ENCODE measurements at regions not wholly inside any gene's neighbourhood (a gene's known extent, or its start where the extent isn't known, plus 50 kb on each side); places are given as distances from the start of the nearest gene placed in this dataset.

DNA sequence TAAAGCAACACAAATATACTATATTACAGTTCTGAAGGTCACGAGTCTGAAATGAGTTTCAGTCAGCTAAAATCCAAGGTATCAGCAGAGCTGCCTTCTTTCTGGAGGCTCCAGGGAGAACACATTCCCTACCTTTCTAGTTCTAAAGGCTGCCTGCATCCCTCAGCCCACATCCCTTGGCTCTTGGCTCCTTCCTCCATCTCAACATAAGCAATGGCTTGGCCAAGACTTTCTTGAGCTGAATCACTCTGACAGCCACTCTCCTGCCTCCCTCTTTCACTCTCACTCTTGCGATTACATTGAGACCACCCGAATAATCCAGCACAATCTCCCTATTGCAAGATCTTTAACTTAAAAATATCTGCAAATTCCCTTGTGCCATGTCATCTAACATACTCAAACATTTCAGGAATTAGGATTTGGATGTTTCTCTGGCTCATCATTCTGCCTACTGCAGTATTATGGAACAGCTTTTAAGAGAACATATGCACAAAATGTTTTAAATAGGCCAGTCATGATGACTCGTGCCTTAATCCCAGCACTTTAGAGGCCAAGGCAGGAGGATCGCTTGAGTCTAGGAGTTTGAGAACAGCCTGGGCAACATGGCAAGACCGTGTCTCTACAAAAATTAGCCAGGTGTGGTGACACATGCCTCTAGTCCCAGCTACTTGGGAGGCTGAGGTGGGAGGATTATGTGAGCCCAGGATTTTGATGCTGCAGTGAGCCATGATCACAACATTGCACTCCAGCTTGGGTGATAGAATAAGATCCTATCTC lies 144.2 kb upstream of the VSTM2A start:
- TF ChIP-seq POLR2A (IDR thresholded peaks at IDR 0.05), result no peak
- TF ChIP-seq, protein P1, sequence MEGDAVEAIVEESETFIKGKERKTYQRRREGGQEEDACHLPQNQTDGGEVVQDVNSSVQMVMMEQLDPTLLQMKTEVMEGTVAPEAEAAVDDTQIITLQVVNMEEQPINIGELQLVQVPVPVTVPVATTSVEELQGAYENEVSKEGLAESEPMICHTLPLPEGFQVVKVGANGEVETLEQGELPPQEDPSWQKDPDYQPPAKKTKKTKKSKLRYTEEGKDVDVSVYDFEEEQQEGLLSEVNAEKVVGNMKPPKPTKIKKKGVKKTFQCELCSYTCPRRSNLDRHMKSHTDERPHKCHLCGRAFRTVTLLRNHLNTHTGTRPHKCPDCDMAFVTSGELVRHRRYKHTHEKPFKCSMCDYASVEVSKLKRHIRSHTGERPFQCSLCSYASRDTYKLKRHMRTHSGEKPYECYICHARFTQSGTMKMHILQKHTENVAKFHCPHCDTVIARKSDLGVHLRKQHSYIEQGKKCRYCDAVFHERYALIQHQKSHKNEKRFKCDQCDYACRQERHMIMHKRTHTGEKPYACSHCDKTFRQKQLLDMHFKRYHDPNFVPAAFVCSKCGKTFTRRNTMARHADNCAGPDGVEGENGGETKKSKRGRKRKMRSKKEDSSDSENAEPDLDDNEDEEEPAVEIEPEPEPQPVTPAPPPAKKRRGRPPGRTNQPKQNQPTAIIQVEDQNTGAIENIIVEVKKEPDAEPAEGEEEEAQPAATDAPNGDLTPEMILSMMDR (IDR thresholded peaks at IDR 0.05), result no peak
- no peaks in the 10 kb centered on the region for H3K4me1 ChIP-seq

DNA sequence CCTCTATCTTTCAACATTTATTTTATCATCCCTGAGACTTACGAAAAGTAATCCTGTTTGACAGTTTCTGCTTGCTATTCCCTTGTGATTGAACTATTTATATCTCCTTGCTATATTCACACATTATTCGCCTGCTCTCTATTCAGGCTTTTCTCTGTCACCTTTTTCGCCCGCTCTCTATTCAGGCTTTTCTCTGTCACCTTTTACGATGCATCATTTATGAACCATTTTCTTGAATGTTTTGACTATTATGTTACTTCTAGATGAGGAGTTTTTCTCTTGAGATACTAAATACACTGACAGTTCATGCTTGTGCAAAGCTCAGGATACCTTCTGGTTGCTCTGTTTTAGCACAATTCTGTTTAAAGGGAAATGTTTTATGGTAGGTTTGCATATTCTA lies 143.3 kb upstream of the VSTM2A start:
- TF ChIP-seq, protein P1 (IDR thresholded peaks at IDR 0.05), result no peak
- no peak for TF ChIP-seq POLR2A (IDR thresholded peaks at IDR 0.05)
- Histone ChIP-seq H3K27ac (no peak overlapping the region), H3K4me1 (no peaks in the 10 kb centered on the region), H3K27me3 (no peaks in the 10 kb centered on the region), H3K36me3 (replicated peaks in 1 of 2; ENCODE audit: insufficient read depth in 1 of 2, low read depth in 2 of 2) (no peaks in the 10 kb centered on the region), H3K9me3 (no peaks in the 10 kb centered on the region), H3K4me3 (no peak overlapping the region)
- 69 to 72% methylated on average over 5 of the region's 5 CpGs for WGBS, 2 donors
- intact Hi-C loops (cut with DNase I), result no loop called here
- no peak for ATAC-seq
- no peak for DNase-seq

More for the DNA sequence above, 144.2 kb upstream of the VSTM2A start:
- Histone ChIP-seq H3K9me3 (no peaks in the 10 kb centered on the region), H3K4me3 (no peak overlapping the region), H3K36me3 (replicated peaks in 1 of 2; ENCODE audit: insufficient read depth in 1 of 2, low read depth in 2 of 2) (no peaks in the 10 kb centered on the region), H3K27ac (no peak overlapping the region), H3K27me3 (no peaks in the 10 kb centered on the region)
- ATAC-seq (no peak), DNase-seq (no peak)
- WGBS, 2 donors, result 76 to 78% methylated on average over 6 of the region's 6 CpGs
- intact Hi-C loops (cut with DNase I), result no loop called here

DNA sequence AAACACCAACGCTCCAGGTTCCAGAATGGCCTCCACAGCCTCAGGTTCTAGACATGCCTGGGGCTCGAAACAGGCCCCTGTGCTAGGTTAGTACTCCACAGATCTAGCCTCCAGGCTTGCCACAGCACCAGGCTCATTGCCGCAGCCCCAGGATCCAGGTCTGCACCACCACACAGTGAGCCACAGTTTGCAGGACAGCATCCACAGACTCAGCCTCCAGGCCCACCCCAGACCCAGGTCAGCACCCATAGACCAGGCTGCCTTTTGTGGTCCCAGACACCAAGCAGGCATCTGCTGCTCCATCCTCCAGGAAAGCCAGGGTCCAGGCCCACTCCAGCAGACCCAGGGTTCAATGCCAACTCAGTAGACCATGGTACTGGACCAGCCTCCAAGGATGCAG lies 132.3 kb upstream of the VSTM2A start:
- TF ChIP-seq, protein P1 (IDR thresholded peaks at IDR 0.05), result no peak
- no peak for TF ChIP-seq POLR2A (IDR thresholded peaks at IDR 0.05)
- ATAC-seq, result no peak
- H3K9me3 ChIP-seq, result no peaks in the 10 kb centered on the region
- H3K4me1 ChIP-seq, result no peaks in the 10 kb centered on the region
- WGBS, 2 donors, result 61 to 72% methylated on average over 3 of the region's 3 CpGs
- DNase-seq, result no peak
- no peaks in the 10 kb centered on the region for H3K36me3 ChIP-seq (replicated peaks in 1 of 2; ENCODE audit: insufficient read depth in 1 of 2, low read depth in 2 of 2)
- H3K4me3 ChIP-seq, result no peak overlapping the region
- intact Hi-C loops (cut with DNase I), result no loop called here
- no peak overlapping the region for H3K27ac ChIP-seq
- H3K27me3 ChIP-seq, result no peaks in the 10 kb centered on the region

DNA sequence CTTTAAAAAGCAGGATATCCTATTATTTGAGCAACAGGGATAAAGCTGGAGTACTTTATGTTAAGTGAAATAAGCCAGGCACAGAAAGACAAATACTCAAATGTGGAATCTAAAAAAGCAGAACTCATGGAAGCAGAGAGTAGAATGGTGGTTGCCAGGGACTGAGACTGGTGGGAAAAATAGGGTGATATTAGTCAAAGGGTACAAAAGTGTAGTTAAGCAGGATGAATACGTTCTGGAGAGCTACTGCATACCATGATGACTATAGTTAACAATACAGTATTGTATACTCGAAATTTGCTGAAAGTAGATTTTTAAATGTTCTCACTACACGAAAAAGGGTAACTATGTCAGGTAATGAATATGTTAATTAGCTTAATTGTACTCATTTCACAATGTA lies 125.5 kb upstream of the VSTM2A start:
- Histone ChIP-seq H3K27ac (no peak overlapping the region), H3K4me1 (no peaks in the 10 kb centered on the region), H3K9me3 (no peaks in the 10 kb centered on the region), H3K36me3 (replicated peaks in 1 of 2; ENCODE audit: insufficient read depth in 1 of 2, low read depth in 2 of 2) (no peaks in the 10 kb centered on the region), H3K27me3 (no peaks in the 10 kb centered on the region), H3K4me3 (no peak overlapping the region)
- no peak for TF ChIP-seq POLR2A (IDR thresholded peaks at IDR 0.05)
- TF ChIP-seq, protein P1 (IDR thresholded peaks at IDR 0.05), result no peak
- no peak for DNase-seq
- intact Hi-C loops (cut with DNase I), result no loop called here
- 26 to 31% methylated on average over 3 of the region's 3 CpGs for WGBS, 2 donors
- ATAC-seq, result no peak

DNA sequence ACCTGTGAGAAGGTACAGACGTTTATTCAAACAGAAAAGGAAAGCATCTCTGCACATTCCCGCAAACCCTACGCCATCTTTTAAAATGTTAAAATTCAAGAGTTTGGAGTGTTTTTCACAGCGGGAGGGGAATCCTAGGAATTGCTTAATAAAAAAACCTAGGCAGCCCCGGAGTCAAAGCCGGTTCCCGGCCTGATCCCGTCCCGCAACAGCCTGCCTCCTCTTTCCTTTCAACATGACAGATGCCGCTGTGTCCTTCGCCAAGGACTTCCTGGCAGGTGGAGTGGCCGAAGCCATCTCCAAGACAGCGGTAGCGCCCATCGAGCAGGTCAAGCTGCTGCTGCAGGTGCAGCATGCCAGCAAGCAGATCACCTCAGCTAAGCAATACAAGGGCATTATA lies 123.0 kb upstream of the VSTM2A start:
- DNase-seq, result no peak
- WGBS, 2 donors, result 71 to 75% methylated on average over 11 to 15 of the region's 15 CpGs
- no peak overlapping the region for H3K4me3 ChIP-seq
- H3K9me3 ChIP-seq, result no peaks in the 10 kb centered on the region
- no peaks in the 10 kb centered on the region for H3K27me3 ChIP-seq
- TF ChIP-seq, protein P1 (IDR thresholded peaks at IDR 0.05), result no peak
- TF ChIP-seq POLR2A (IDR thresholded peaks at IDR 0.05), result no peak
- ATAC-seq, result no peak
- no peak overlapping the region for H3K27ac ChIP-seq
- no peaks in the 10 kb centered on the region for H3K36me3 ChIP-seq (replicated peaks in 1 of 2; ENCODE audit: insufficient read depth in 1 of 2, low read depth in 2 of 2)
- no peaks in the 10 kb centered on the region for H3K4me1 ChIP-seq
- intact Hi-C loops (cut with DNase I), result no loop called here

All from body of pancreas (tissue), 4 donors.